Endodermal cell (in vitro differentiated cells): ENCODE measurements at regions not wholly inside any gene's neighbourhood (a gene's known extent, or its start where the extent isn't known, plus 50 kb on each side); places are given as distances from the start of the nearest gene placed in this dataset.

Experiments used
- DNase-seq: peaks from one replicate; pipeline ENCODE4 v3.0.0-alpha.2; 2017
- H3K27ac ChIP-seq: 2 replicates; pipeline ENCODE4 v1.5.1; 2013; ENCODE audit warnings: mild to moderate bottlenecking, low read depth, low read length, moderate library complexity
- H3K27me3 ChIP-seq: 2 replicates; pipeline ENCODE4 v1.6.1; 2013; ENCODE audit warnings: mild to moderate bottlenecking, low read length, moderate library complexity; ENCODE audit not compliant: insufficient read depth, control insufficient read depth, poor library complexity, severe bottlenecking
- H3K36me3 ChIP-seq: 2 replicates; pipeline ENCODE4 v1.7.0; 2013; ENCODE audit warnings: mild to moderate bottlenecking, low read length, moderate library complexity; ENCODE audit not compliant: control insufficient read depth, insufficient read depth
- H3K4me1 ChIP-seq: one replicate; pipeline ENCODE4 v1.7.0; 2013; ENCODE audit warnings: low read length; ENCODE audit not compliant: control insufficient read depth, insufficient read depth
- H3K4me3 ChIP-seq: 2 replicates; pipeline ENCODE4 v1.5.1; 2013; ENCODE audit warnings: mild to moderate bottlenecking, low read length, moderate library complexity
- H3K9ac ChIP-seq: 2 replicates; pipeline ENCODE4 v1.6.1; 2013; ENCODE audit warnings: mild to moderate bottlenecking, low read length, moderate library complexity; ENCODE audit not compliant: poor library complexity, severe bottlenecking; ENCODE audit errors: extremely low read depth
- H3K9me3 ChIP-seq: 2 replicates; pipeline ENCODE4 v1.6.1; 2013; ENCODE audit warnings: mild to moderate bottlenecking, low read length, moderate library complexity; ENCODE audit not compliant: control insufficient read depth
- H3K27ac Mint-ChIP-seq: 2 replicates; pipeline ENCODE4 v1.8.0; 2020; ENCODE audit warnings: mixed read lengths
- H3K27me3 Mint-ChIP-seq: 2 replicates; pipeline ENCODE4 v1.8.0; 2021; ENCODE audit warnings: mild to moderate bottlenecking, mixed read lengths; ENCODE audit not compliant: insufficient read depth
- H3K36me3 Mint-ChIP-seq: 2 replicates; pipeline ENCODE4 v1.8.0; 2020; ENCODE audit warnings: low read depth, mixed read lengths
- H3K4me1 Mint-ChIP-seq: 2 replicates; pipeline ENCODE4 v1.8.0; 2020; ENCODE audit warnings: mixed read lengths
- H3K4me3 Mint-ChIP-seq: 2 replicates; pipeline ENCODE4 v1.8.0; 2020; ENCODE audit warnings: mild to moderate bottlenecking, moderate library complexity, mixed read lengths
- H3K9me3 Mint-ChIP-seq: 2 replicates; pipeline ENCODE4 v1.8.0; 2020; ENCODE audit warnings: mild to moderate bottlenecking, mixed read lengths
- WGBS, 2 experiments: methylation state at CpG; one replicate each; pipeline versions ENCODE4 v1.1.5 to v1.1.7; 2013; ENCODE audit warnings: missing lambda C conversion rate in 2 of 2, mixed read lengths in 1 of 2; ENCODE audit not compliant: insufficient coverage in 1 of 2, insufficient read length in 1 of 2; 5-methylcytosine and 5-hydroxymethylcytosine counted together
- TF ChIP-seq, protein P1 (sequence below): fragments of 200-600 bp; sonication (generic); conservative IDR thresholded peaks from 2 replicates; pipeline ENCODE4 v1.5.0; 2021; ENCODE audit warnings: antibody characterized with exemption, mild to moderate bottlenecking

GRCh38 chr16:6211644-6212043 is 1114.0 kb upstream of the EEF2KMT start:
- Mint-ChIP-seq H3K27me3 (peaks cover 5% of the 10 kb centered on the region), H3K4me3 (no peak overlapping the region), H3K36me3 (no peaks in the 10 kb centered on the region), H3K9me3 (no peaks in the 10 kb centered on the region), H3K4me1 (peaks cover 14% of the 10 kb centered on the region), H3K27ac (no peak overlapping the region)
- Histone ChIP-seq H3K9ac (no peak overlapping the region), H3K27me3 (peaks cover 5% of the 10 kb centered on the region), H3K9me3 (no peaks in the 10 kb centered on the region), H3K4me1 (peaks cover 7% of the 10 kb centered on the region), H3K36me3 (no peaks in the 10 kb centered on the region), H3K27ac (no peak overlapping the region), H3K4me3 (no peak overlapping the region)
- WGBS, 2 experiments, result 93 to 100% methylated on average over 1 to 2 of the region's 2 CpGs
- TF ChIP-seq, protein P1, sequence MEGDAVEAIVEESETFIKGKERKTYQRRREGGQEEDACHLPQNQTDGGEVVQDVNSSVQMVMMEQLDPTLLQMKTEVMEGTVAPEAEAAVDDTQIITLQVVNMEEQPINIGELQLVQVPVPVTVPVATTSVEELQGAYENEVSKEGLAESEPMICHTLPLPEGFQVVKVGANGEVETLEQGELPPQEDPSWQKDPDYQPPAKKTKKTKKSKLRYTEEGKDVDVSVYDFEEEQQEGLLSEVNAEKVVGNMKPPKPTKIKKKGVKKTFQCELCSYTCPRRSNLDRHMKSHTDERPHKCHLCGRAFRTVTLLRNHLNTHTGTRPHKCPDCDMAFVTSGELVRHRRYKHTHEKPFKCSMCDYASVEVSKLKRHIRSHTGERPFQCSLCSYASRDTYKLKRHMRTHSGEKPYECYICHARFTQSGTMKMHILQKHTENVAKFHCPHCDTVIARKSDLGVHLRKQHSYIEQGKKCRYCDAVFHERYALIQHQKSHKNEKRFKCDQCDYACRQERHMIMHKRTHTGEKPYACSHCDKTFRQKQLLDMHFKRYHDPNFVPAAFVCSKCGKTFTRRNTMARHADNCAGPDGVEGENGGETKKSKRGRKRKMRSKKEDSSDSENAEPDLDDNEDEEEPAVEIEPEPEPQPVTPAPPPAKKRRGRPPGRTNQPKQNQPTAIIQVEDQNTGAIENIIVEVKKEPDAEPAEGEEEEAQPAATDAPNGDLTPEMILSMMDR, result no peak
- DNase-seq, result no peak

DNA sequence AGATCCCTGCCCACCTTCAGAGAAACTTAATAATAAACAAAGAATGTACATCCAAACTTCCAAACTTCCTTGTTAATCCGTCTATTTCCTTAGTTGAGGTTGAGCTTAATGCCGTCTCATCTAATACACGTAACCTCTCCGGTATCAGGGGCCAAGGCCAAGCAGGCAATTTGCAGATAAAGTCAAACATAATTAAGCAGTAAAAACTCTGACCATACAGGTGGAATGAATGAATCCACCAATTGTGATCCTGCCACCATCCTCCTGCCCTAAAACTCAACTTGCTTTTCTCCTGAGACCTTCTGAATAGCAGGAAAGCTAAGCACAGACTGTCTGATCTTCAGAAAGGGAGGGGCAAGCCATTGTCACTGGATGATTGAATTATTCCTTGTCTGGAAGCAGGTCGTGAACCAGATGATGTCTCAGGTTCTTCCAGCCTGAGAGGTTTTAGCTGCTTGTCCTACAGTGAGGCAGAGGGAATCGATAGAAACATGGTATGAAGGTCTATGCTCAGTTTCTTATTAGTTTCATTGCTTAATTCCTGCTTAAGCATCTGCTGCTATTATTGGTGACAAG is 1111.8 kb upstream of the EEF2KMT start:
- H3K36me3 Mint-ChIP-seq, result no peaks in the 10 kb centered on the region
- Histone ChIP-seq H3K4me3 (no peak overlapping the region), H3K9me3 (no peaks in the 10 kb centered on the region), H3K27ac (no peak overlapping the region), H3K27me3 (peaks cover 5% of the 10 kb centered on the region), H3K36me3 (no peaks in the 10 kb centered on the region), H3K9ac (no peak overlapping the region), H3K4me1 (peaks cover 7% of the 10 kb centered on the region)
- no peaks in the 10 kb centered on the region for H3K9me3 Mint-ChIP-seq
- H3K4me3 Mint-ChIP-seq, result no peak overlapping the region
- no peak overlapping the region for H3K27ac Mint-ChIP-seq
- DNase-seq, result no peak
- 82 to 88% methylated on average over 3 to 6 of the region's 6 CpGs for WGBS, 2 experiments
- H3K27me3 Mint-ChIP-seq, result peaks cover 5% of the 10 kb centered on the region
- TF ChIP-seq, protein P1, result no peak
- peaks cover 15% of the 10 kb centered on the region for H3K4me1 Mint-ChIP-seq

GRCh38 chr16:6207580-6207979 is 1110.0 kb upstream of the EEF2KMT start:
- DNase-seq, result no peak
- Mint-ChIP-seq H3K36me3 (no peaks in the 10 kb centered on the region), H3K27ac (no peak overlapping the region), H3K4me3 (no peak overlapping the region), H3K27me3 (no peaks in the 10 kb centered on the region), H3K9me3 (peaks cover 6% of the 10 kb centered on the region), H3K4me1 (peaks cover 15% of the 10 kb centered on the region)
- Histone ChIP-seq H3K4me3 (no peak overlapping the region), H3K36me3 (no peaks in the 10 kb centered on the region), H3K9ac (no peak overlapping the region), H3K27me3 (no peaks in the 10 kb centered on the region), H3K27ac (no peak overlapping the region), H3K9me3 (no peaks in the 10 kb centered on the region), H3K4me1 (peaks cover 7% of the 10 kb centered on the region)
- TF ChIP-seq, protein P1, result no peak
- 95 to 100% methylated on average over 2 to 3 of the region's 3 CpGs for WGBS, 2 experiments
